SK-N-SH (cell line): ENCODE measurements at regions not wholly inside any gene's neighbourhood (a gene's known extent, or its start where the extent isn't known, plus 50 kb on each side); places are given as distances from the start of the nearest gene placed in this dataset.

Experiments
- CTCF ChIA-PET: fragments of 300-600, 350-600 bp; formaldehyde crosslinking; extraction: SDS; loops from one replicate; lab custom pipeline; 2021; lab: Yijun Ruan, JAX
- POLR2A ChIA-PET: fragments of 350-600 bp; sonication (Branson Sonifier 250); formaldehyde crosslinking; extraction: SDS; loops from one replicate; lab custom pipeline; 2020; ENCODE audit warnings: antibody characterized with exemption, inconsistent platforms; lab: Yijun Ruan, JAX
- DNase-seq: peaks from one replicate; pipeline ENCODE4 v3.0.0; 2012
- H2AFZ ChIP-seq: fragments of 200-600 bp; sonication (generic); 2 replicates; pipeline ENCODE4 v1.8.1; 2016; ENCODE audit warnings: antibody characterized with exemption, mild to moderate bottlenecking, low read depth
- H3F3A ChIP-seq: fragments of 200-600 bp; sonication (generic); replicated peaks from 2 replicates; pipeline ENCODE3; 2016; ENCODE audit warnings: antibody characterized with exemption, mild to moderate bottlenecking; ENCODE audit not compliant: insufficient read depth
- H3K27ac ChIP-seq, 2 experiments: fragments of 200-500 bp in 1 of 2; fragments of 200-600 bp in 1 of 2; sonication (Bioruptor generic) in 1 of 2; sonication (generic), shearing (Covaris generic) in 1 of 2; 2 replicates each; pipeline versions ENCODE4 v1.5.1 to v1.6.1; 2014 to 2016; ENCODE audit warnings: low read depth in 2 of 2, inconsistent platforms in 1 of 2, low read length in 1 of 2, mild to moderate bottlenecking in 1 of 2, mixed read lengths in 1 of 2
- H3K27me3 ChIP-seq: fragments of 200-600 bp; sonication (generic), shearing (Covaris generic); 2 replicates; pipeline ENCODE4 v1.6.1; 2016; ENCODE audit warnings: mixed run types; ENCODE audit not compliant: insufficient read depth
- H3K36me3 ChIP-seq, 2 experiments: fragments of 200-500 bp in 1 of 2; fragments of 200-600 bp in 1 of 2; sonication (Bioruptor generic) in 1 of 2; sonication (generic) in 1 of 2; replicated peaks in 1 of 2; 2 replicates each; pipeline versions ENCODE3 to v1.5.1; 2014 to 2016; ENCODE audit warnings: low read length in 1 of 2, mild to moderate bottlenecking in 1 of 2; ENCODE audit not compliant: insufficient read depth in 2 of 2, control insufficient read depth in 1 of 2
- H3K4me1 ChIP-seq, 2 experiments: fragments of 200-500 bp in 1 of 2; fragments of 200-600 bp in 1 of 2; sonication (Bioruptor generic) in 1 of 2; sonication (generic), shearing (Covaris generic) in 1 of 2; 2 replicates each; pipeline versions ENCODE4 v1.5.1 to v1.6.1; 2014 to 2016; ENCODE audit warnings: low read depth in 1 of 2, low read length in 1 of 2, mixed run types in 1 of 2; ENCODE audit not compliant: insufficient read depth in 2 of 2, control insufficient read depth in 1 of 2
- H3K4me2 ChIP-seq: fragments of 200-600 bp; sonication (generic), shearing (Covaris generic); 2 replicates; pipeline ENCODE4 v1.6.1; 2017; ENCODE audit warnings: mixed run types
- H3K4me3 ChIP-seq, 2 experiments: fragments of 200-500 bp in 1 of 2; fragments of 200-600 bp in 1 of 2; sonication (Bioruptor generic) in 1 of 2; sonication (generic), shearing (Covaris generic) in 1 of 2; 2 replicates each; pipeline versions ENCODE4 v1.5.1 to v1.8.1; 2014 to 2016; ENCODE audit warnings: low read depth in 2 of 2, inconsistent platforms in 1 of 2, low read length in 1 of 2, mild to moderate bottlenecking in 1 of 2, mixed read lengths in 1 of 2, moderate library complexity in 1 of 2
- H3K79me2 ChIP-seq: fragments of 200-600 bp; sonication (generic); 2 replicates; pipeline ENCODE4 v1.8.1; 2017; ENCODE audit warnings: mild to moderate bottlenecking; ENCODE audit not compliant: insufficient read depth
- H3K9ac ChIP-seq: fragments of 200-600 bp; sonication (generic); 2 replicates; pipeline ENCODE4 v1.6.1; 2017; ENCODE audit warnings: mixed run types
- H3K9me2 ChIP-seq: fragments of 200-600 bp; sonication (generic); 2 replicates; pipeline ENCODE4 v1.6.1; 2017; ENCODE audit warnings: mixed run types
- H3K9me3 ChIP-seq: fragments of 200-600 bp; sonication (generic); 2 replicates; pipeline ENCODE4 v1.6.1; 2017; ENCODE audit warnings: mixed run types, mild to moderate bottlenecking, moderate library complexity
- H4K20me1 ChIP-seq: fragments of 200-600 bp; sonication (generic); 2 replicates; pipeline ENCODE4 v1.6.1; 2017; ENCODE audit warnings: mild to moderate bottlenecking, mixed run types; ENCODE audit not compliant: insufficient read depth
- CHD2 ChIP-seq: fragments of 150-350 bp; IDR thresholded peaks from 2 replicates; pipeline ENCODE4 v1.6.1; 2018; ENCODE audit warnings: low read length; ENCODE audit not compliant: partially characterized antibody
- CTCF ChIP-seq: fragments of 200-600 bp; sonication (generic); IDR thresholded peaks from 2 replicates; pipeline ENCODE4 v1.6.1; 2017; ENCODE audit warnings: antibody characterized with exemption, mild to moderate bottlenecking, moderate library complexity
- ELF1 ChIP-seq: IDR thresholded peaks from 2 replicates; pipeline ENCODE4 v1.4.0; 2012
- EP300 ChIP-seq, 2 experiments: IDR thresholded peaks; 2 replicates each; pipeline versions ENCODE4 v1.4.0 to v1.6.1; 2012; ENCODE audit warnings: borderline replicate concordance in 1 of 2, low read depth in 1 of 2, low read length in 1 of 2
- FOXM1 ChIP-seq: IDR thresholded peaks from 2 replicates; pipeline ENCODE4 v1.4.0; 2012; ENCODE audit warnings: low read depth, mild to moderate bottlenecking
- GABPA ChIP-seq: IDR thresholded peaks from 2 replicates; pipeline ENCODE4 v1.4.0; 2012; ENCODE audit warnings: low read depth, mild to moderate bottlenecking
- GATA2 ChIP-seq: sonication (generic); formaldehyde crosslinking; IDR thresholded peaks from 2 replicates; pipeline ENCODE4 v1.5.0; 2020; ENCODE audit warnings: mild to moderate bottlenecking, missing genetic modification reagents
- MAX ChIP-seq: IDR thresholded peaks from 2 replicates; pipeline ENCODE4 v1.4.0; 2012; ENCODE audit warnings: low read depth
- MXI1 ChIP-seq: IDR thresholded peaks from 2 replicates; pipeline ENCODE4 v1.6.1; 2012; ENCODE audit warnings: mild to moderate bottlenecking, low read depth, low read length, improper control_type of control experiment
- NFIC ChIP-seq: IDR thresholded peaks from 2 replicates; pipeline ENCODE4 v1.4.0; 2012; ENCODE audit warnings: borderline replicate concordance
- NRF1 ChIP-seq: IDR thresholded peaks from 2 replicates; pipeline ENCODE4 v1.6.1; 2012; ENCODE audit warnings: low read depth, mild to moderate bottlenecking, low read length
- PBX3 ChIP-seq: IDR thresholded peaks from 2 replicates; pipeline ENCODE4; 2012
- RAD21 ChIP-seq: IDR thresholded peaks from 2 replicates; pipeline ENCODE4 v1.6.1; 2012; ENCODE audit warnings: mild to moderate bottlenecking, low read length
- REST ChIP-seq: IDR thresholded peaks from 2 replicates; pipeline ENCODE4 v1.6.1; 2012; ENCODE audit warnings: mild to moderate bottlenecking, low read depth, low read length, moderate library complexity
- RFX5 ChIP-seq: IDR thresholded peaks from 2 replicates; pipeline ENCODE4 v1.6.1; 2012; ENCODE audit warnings: mild to moderate bottlenecking, improper control_type of control experiment, low read length
- RXRA ChIP-seq: IDR thresholded peaks from 2 replicates; pipeline ENCODE4 v1.4.0; 2012; ENCODE audit warnings: low read depth, mild to moderate bottlenecking, borderline replicate concordance
- TCF12 ChIP-seq: IDR thresholded peaks from 2 replicates; pipeline ENCODE4 v1.4.0; 2012
- TEAD4 ChIP-seq: IDR thresholded peaks from 2 replicates; pipeline ENCODE4 v1.4.0; 2012; ENCODE audit warnings: mild to moderate bottlenecking, borderline replicate concordance; ENCODE audit not compliant: insufficient read depth
- USF2 ChIP-seq: fragments of 150-350 bp; IDR thresholded peaks from 2 replicates; pipeline ENCODE4 v1.6.1; 2017; ENCODE audit warnings: antibody characterized with exemption, low read length, low read depth, borderline replicate concordance
- YY1 ChIP-seq: IDR thresholded peaks from 2 replicates; pipeline ENCODE4 v1.4.0; 2012; ENCODE audit warnings: low read depth, mild to moderate bottlenecking
- WGBS: methylation state at CpG from one replicate; pipeline ENCODE4 v1.1.6; 2017; ENCODE audit warnings: low lambda C conversion rate; 5-methylcytosine and 5-hydroxymethylcytosine counted together

- no peak for TF ChIP-seq GATA2 (CRISPR knock-in tag)
These were observed 417.8 kb downstream of the EFNB2 start (continued) for GRCh38 chr13:106117640-106118039.

- peak; percentile 53 for DNase-seq
- H3K9me2 ChIP-seq, result peaks cover 3% of the 10 kb centered on the region; the same call in 1 of the 2 replicates
- 31% methylated on average over 1 of the region's 1 CpG for WGBS
- peaks cover 7 to 25% of the 10 kb centered on the region in 2 experiments; a peak in 3 of 4 replicates for H3K4me1 ChIP-seq
- no peak overlapping the region for H2AFZ ChIP-seq
- ChIA-PET POLR2A (no interaction called here), CTCF (interaction anchor here (1.1 kb wide), 1 partner anchor 1545 kb away, joined by 3 read pairs; no protein-coding TSS in a partner anchor)
- TF ChIP-seq MAX, result no peak
- no peak for TF ChIP-seq CTCF
- TF ChIP-seq MXI1, result no peak
- peak; percentile 87 for TF ChIP-seq RXRA
- TF ChIP-seq CHD2, result peak; percentile 33
- TF ChIP-seq TCF12, result peak; percentile 88
- no peak for TF ChIP-seq GABPA
- 0 out of 2 replicates have a peak, but pooled peaks have one; percentile 8 for TF ChIP-seq PBX3
- TF ChIP-seq NFIC, result peak; percentile 16; the same call in 1 of the 2 replicates
- TF ChIP-seq RAD21, result 0 out of 2 replicates have a peak, but pooled peaks have one; percentile 1
- no peak for TF ChIP-seq GATA2 (CRISPR knock-in tag)
- peak; percentile 48 to 54; a peak in 3 of 4 replicates for TF ChIP-seq EP300 (IDR thresholded peaks at IDR 0.05; ENCODE audit: borderline replicate concordance in 1 of 2, low read depth in 1 of 2, low read length in 1 of 2)
- no peaks in the 10 kb centered on the region for H3K79me2 ChIP-seq
- no peaks in the 10 kb centered on the region for H3K36me3 ChIP-seq
- H3K27me3 ChIP-seq, result no peaks in the 10 kb centered on the region
- no peak overlapping the region for H3K4me2 ChIP-seq
- H3K9ac ChIP-seq, result no peak overlapping the region
- H3F3A ChIP-seq, result peaks cover 7% of the 10 kb centered on the region
- H4K20me1 ChIP-seq, result no peaks in the 10 kb centered on the region
- H3K27ac ChIP-seq, result peak overlapping the region; percentile 41 to 88; a peak in 3 of 4 replicates
- no peaks in the 10 kb centered on the region for H3K9me3 ChIP-seq
- H3K4me3 ChIP-seq, result no peak overlapping the region
These were observed 418.4 kb downstream of the EFNB2 start for GRCh38 chr13:106117035-106117434.

GRCh38 chr13:106115081-106115480 is 420.4 kb downstream of the EFNB2 start:
- Histone ChIP-seq H3K9ac (no peak overlapping the region), H3K4me3 (no peak overlapping the region), H4K20me1 (no peaks in the 10 kb centered on the region), H3F3A (peaks cover 8% of the 10 kb centered on the region), H3K4me1 (peaks cover 7 to 18% of the 10 kb centered on the region in 2 experiments; a peak in 3 of 4 replicates), H3K9me2 (peaks cover 3% of the 10 kb centered on the region; the same call in 1 of the 2 replicates), H2AFZ (no peak overlapping the region), H3K4me2 (no peak overlapping the region), H3K79me2 (no peaks in the 10 kb centered on the region), H3K27me3 (no peaks in the 10 kb centered on the region), H3K27ac (0 out of 4 replicates have a peak overlapping the region, but pooled peaks of 1 of the 2 experiments have one; percentile 1), H3K36me3 (no peaks in the 10 kb centered on the region), H3K9me3 (no peaks in the 10 kb centered on the region)
- 64% methylated on average over 2 of the region's 2 CpGs for WGBS
- POLR2A ChIA-PET, result no interaction called here
- CTCF ChIA-PET, result no interaction called here
- no peak for DNase-seq
- no peak for TF ChIP-seq YY1
- no peak for TF ChIP-seq GATA2 (CRISPR knock-in tag)
- TF ChIP-seq ELF1, result no peak
- TF ChIP-seq USF2, result no peak
- TF ChIP-seq FOXM1, result no peak
- TF ChIP-seq NRF1, result no peak
- no peak for TF ChIP-seq TEAD4
- TF ChIP-seq REST, result no peak
- no peak for TF ChIP-seq RFX5
- no peak for TF ChIP-seq RAD21
